ENCODE measurements at regions not wholly inside any gene's neighbourhood (a gene's known extent, or its start where the extent isn't known, plus 50 kb on each side); places are given as distances from the start of the nearest gene placed in this dataset.

DNA sequence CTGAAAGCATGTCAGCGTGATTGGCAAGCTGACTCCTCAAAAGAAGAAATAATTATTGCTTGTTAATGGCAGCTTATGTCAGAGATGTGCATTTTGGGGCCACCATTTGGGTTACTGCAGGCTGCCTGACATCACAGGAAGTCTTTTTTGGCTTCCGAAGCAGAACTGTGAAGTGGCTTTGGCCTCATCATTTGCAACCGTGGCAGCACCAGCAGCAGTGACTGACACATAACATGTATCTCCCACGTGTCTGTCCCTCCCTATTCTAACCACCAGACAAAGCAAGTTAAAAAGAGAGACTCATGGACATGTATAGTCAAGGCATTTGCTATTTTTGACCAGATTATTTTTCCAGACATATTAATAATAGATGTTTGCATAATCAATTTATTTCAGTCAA lies 488.7 kb upstream of the ACVR2A start:
- Mint-ChIP-seq H3K27ac (ENCODE audit: unreplicated experiment) (no peak overlapping the region), H3K9me3 (ENCODE audit: low read depth) (no peaks in the 10 kb centered on the region), H3K27me3 (ENCODE audit: low read depth) (peaks cover 8% of the 10 kb centered on the region), H3K4me1 (ENCODE audit: low read depth) (peaks cover 2% of the 10 kb centered on the region), H3K4me3 (ENCODE audit: unreplicated experiment) (no peak overlapping the region), H3K36me3 (ENCODE audit: low read depth) (peaks cover 2% of the 10 kb centered on the region)
- no peak for DNase-seq (ENCODE audit: low spot score)
- TF ChIP-seq, protein P1, sequence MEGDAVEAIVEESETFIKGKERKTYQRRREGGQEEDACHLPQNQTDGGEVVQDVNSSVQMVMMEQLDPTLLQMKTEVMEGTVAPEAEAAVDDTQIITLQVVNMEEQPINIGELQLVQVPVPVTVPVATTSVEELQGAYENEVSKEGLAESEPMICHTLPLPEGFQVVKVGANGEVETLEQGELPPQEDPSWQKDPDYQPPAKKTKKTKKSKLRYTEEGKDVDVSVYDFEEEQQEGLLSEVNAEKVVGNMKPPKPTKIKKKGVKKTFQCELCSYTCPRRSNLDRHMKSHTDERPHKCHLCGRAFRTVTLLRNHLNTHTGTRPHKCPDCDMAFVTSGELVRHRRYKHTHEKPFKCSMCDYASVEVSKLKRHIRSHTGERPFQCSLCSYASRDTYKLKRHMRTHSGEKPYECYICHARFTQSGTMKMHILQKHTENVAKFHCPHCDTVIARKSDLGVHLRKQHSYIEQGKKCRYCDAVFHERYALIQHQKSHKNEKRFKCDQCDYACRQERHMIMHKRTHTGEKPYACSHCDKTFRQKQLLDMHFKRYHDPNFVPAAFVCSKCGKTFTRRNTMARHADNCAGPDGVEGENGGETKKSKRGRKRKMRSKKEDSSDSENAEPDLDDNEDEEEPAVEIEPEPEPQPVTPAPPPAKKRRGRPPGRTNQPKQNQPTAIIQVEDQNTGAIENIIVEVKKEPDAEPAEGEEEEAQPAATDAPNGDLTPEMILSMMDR (IDR thresholded peaks at IDR 0.05) = no peak

DNA sequence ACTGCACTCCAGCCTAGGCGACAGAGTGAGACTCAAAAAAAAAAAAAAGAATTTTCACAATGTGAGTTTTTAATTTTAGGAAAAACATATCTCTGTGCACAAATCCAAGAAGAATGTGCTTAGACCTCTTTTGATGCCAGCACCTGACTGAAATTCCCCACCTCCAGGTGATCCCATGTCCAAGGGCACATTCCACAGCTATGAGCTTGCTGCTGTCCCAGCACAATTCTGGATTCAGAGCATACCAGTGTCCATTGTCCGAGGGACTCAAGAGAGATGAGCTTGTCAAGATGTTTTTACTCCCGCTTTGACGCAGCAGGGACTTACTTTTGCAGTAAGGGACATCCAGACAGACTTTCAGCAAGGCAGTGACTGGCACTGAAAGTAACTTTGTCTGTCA lies 489.1 kb upstream of the ACVR2A start:
- H3K4me3 Mint-ChIP-seq (ENCODE audit: unreplicated experiment) = no peak overlapping the region
- peaks cover 8% of the 10 kb centered on the region for H3K27me3 Mint-ChIP-seq (ENCODE audit: low read depth)
- TF ChIP-seq, protein P1 (IDR thresholded peaks at IDR 0.05) = no peak
- DNase-seq (ENCODE audit: low spot score) = no peak
- peaks cover 2% of the 10 kb centered on the region for H3K36me3 Mint-ChIP-seq (ENCODE audit: low read depth)
- no peak overlapping the region for H3K27ac Mint-ChIP-seq (ENCODE audit: unreplicated experiment)
- H3K4me1 Mint-ChIP-seq (ENCODE audit: low read depth) = peaks cover 2% of the 10 kb centered on the region
- no peaks in the 10 kb centered on the region for H3K9me3 Mint-ChIP-seq (ENCODE audit: low read depth)

DNA sequence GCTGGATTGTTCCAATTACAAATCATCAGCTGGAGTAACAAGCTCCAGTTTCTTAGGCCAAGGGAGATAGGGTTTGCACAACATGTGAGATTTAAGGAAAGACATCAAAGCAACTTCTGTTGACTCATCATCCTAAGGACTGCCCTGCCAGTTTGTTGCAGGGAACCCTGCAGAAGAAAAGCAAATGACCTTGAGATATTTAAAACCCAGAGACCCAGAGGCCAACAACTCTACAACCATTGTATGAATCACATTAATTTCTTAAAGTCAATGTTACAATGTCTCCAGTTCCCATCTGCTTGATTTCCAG lies 491.8 kb upstream of the ACVR2A start:
- no peaks in the 10 kb centered on the region for H3K9me3 Mint-ChIP-seq (ENCODE audit: low read depth)

DNA sequence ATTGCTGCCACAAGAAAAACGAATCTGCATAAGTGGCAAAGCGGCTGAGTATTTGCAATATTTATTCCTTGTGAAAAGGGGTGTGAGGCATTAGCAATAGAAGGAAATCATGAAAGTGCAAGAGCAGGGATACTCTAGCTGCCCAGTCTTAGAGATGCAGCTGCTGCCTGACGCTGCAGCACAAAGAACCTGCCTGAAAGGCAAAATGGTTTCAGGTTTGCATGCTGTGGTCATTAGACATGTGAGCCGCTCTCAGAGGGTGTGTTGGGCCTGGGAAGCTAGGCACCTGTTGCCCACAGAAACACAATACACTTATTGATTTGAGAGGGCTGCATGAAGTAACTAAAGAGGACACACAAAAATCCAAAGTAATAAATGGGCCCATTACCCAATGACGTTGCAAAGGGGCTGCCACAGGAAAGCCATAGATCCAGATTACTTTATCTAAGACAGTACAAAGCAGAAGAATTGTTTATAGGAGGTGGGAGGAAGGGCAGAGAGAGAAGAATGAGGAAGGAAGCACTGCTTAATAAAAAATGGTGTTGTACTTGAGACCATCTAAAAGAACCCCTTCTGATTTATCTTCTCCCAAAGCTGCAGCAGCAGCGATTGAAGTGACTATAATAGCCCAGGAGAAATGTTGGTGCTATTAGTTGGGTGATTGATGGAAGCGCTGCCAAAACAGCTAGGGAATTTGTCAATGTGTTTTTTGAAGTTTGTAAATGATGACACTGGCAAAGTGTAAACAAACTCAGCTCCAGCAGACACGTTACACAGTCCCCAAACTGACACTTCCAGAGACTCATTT lies 492.4 kb upstream of the ACVR2A start:
- TF ChIP-seq, protein P1 (IDR thresholded peaks at IDR 0.05) = no peak
- Mint-ChIP-seq H3K4me1 (ENCODE audit: low read depth) (no peaks in the 10 kb centered on the region), H3K9me3 (ENCODE audit: low read depth) (no peaks in the 10 kb centered on the region), H3K27me3 (ENCODE audit: low read depth) (peaks cover 4% of the 10 kb centered on the region), H3K27ac (ENCODE audit: unreplicated experiment) (no peak overlapping the region), H3K4me3 (ENCODE audit: unreplicated experiment) (no peak overlapping the region), H3K36me3 (ENCODE audit: low read depth) (no peaks in the 10 kb centered on the region)
- DNase-seq (ENCODE audit: low spot score) = no peak

More for the DNA sequence above, 491.8 kb upstream of the ACVR2A start:
- Mint-ChIP-seq H3K4me3 (ENCODE audit: unreplicated experiment) (no peak overlapping the region), H3K27ac (ENCODE audit: unreplicated experiment) (no peak overlapping the region), H3K27me3 (ENCODE audit: low read depth) (peaks cover 9% of the 10 kb centered on the region), H3K4me1 (ENCODE audit: low read depth) (no peaks in the 10 kb centered on the region), H3K36me3 (ENCODE audit: low read depth) (no peaks in the 10 kb centered on the region)
- no peak for DNase-seq (ENCODE audit: low spot score)
- TF ChIP-seq, protein P1 (IDR thresholded peaks at IDR 0.05) = no peak

DNA sequence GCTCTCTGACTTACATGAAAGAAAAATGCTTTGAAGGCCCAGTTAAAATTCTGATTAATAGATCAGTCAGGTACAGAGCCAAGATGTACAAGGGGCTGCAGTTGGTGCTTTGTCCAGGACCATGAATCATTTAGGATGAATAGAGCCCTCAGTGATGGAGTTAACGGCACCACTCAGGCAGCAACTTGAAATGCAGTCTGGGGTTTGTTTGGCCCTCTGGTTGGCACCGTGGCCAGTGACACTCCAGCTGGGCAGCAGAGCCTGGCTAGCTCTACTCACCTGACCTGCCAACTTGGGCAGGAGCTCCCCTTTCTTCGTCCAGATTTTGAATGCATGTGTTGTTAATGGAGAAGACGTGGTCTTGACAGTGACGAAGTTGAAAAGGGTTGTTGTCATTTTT lies 493.0 kb upstream of the ACVR2A start:
- H3K4me3 Mint-ChIP-seq (ENCODE audit: unreplicated experiment) = no peak overlapping the region
- H3K27ac Mint-ChIP-seq (ENCODE audit: unreplicated experiment) = no peak overlapping the region
- H3K9me3 Mint-ChIP-seq (ENCODE audit: low read depth) = no peaks in the 10 kb centered on the region
- TF ChIP-seq, protein P1 (IDR thresholded peaks at IDR 0.05) = no peak
- H3K27me3 Mint-ChIP-seq (ENCODE audit: low read depth) = peaks cover 4% of the 10 kb centered on the region
- H3K36me3 Mint-ChIP-seq (ENCODE audit: low read depth) = no peaks in the 10 kb centered on the region
- DNase-seq (ENCODE audit: low spot score) = no peak
- no peaks in the 10 kb centered on the region for H3K4me1 Mint-ChIP-seq (ENCODE audit: low read depth)
